ENCODE measurements at regions not wholly inside any gene's neighbourhood (a gene's known extent, or its start where the extent isn't known, plus 50 kb on each side); places are given as distances from the start of the nearest gene placed in this dataset.

- Mint-ChIP-seq H3K4me3 (no peak overlapping the region), H3K36me3 (ENCODE audit: low read depth) (no peaks in the 10 kb centered on the region), H3K27me3 (peaks cover 4% of the 10 kb centered on the region), H3K4me1 (ENCODE audit: low read depth) (peaks cover 6% of the 10 kb centered on the region), H3K27ac (no peak overlapping the region), H3K9me3 (no peaks in the 10 kb centered on the region)
- DNase-seq (peak; percentile 53), ATAC-seq (peak; percentile 99)
- TF ChIP-seq CTCF (IDR thresholded peaks at IDR 0.05), result peak; percentile 66
- ChIA-PET POLR2A (no interaction called here), CTCF (interaction anchor here (0.6 to 1.4 kb wide), 15 partner anchors 9 to 1869 kb away, joined by 3 to 6 read pairs (median 3); no protein-coding TSS in a partner anchor)
- intact Hi-C loops (cut with micrococcal nuclease), result no loop called here
These were observed 325.6 kb upstream of the VRK2 start for GRCh38 chr2:57720728-57721627.

GRCh38 chr2:57725337-57725947 lies 321.2 kb upstream of the VRK2 start:
- H3K36me3 Mint-ChIP-seq (ENCODE audit: low read depth), result no peaks in the 10 kb centered on the region
- CTCF ChIA-PET, result no interaction called here
- DNase-seq, result no peak
- POLR2A ChIA-PET, result no interaction called here
- TF ChIP-seq CTCF (IDR thresholded peaks at IDR 0.05), result no peak
- H3K9me3 Mint-ChIP-seq, result no peaks in the 10 kb centered on the region
- intact Hi-C loops (cut with micrococcal nuclease), result no loop called here
- no peak for ATAC-seq
- no peaks in the 10 kb centered on the region for H3K27me3 Mint-ChIP-seq
- H3K4me3 Mint-ChIP-seq, result no peak overlapping the region
- peaks cover 9% of the 10 kb centered on the region for H3K4me1 Mint-ChIP-seq (ENCODE audit: low read depth)
- H3K27ac Mint-ChIP-seq, result no peak overlapping the region

- no peak for DNase-seq
These were observed 320.3 kb upstream of the VRK2 start for GRCh38 chr2:57726294-57726693.

GRCh38 chr2:57728691-57729090 lies 317.9 kb upstream of the VRK2 start:
- Mint-ChIP-seq H3K4me3 (no peak overlapping the region), H3K36me3 (ENCODE audit: low read depth) (no peaks in the 10 kb centered on the region)
- CTCF ChIA-PET, result no interaction called here

More at GRCh38 chr2:57726294-57726693, 320.3 kb upstream of the VRK2 start:
- TF ChIP-seq CTCF (IDR thresholded peaks at IDR 0.05), result no peak
- Mint-ChIP-seq H3K27ac (no peak overlapping the region), H3K9me3 (peaks cover 2% of the 10 kb centered on the region), H3K4me1 (ENCODE audit: low read depth) (peaks cover 3% of the 10 kb centered on the region), H3K27me3 (no peaks in the 10 kb centered on the region), H3K36me3 (ENCODE audit: low read depth) (no peaks in the 10 kb centered on the region), H3K4me3 (no peak overlapping the region)
- no peak for ATAC-seq
- CTCF ChIA-PET, result no interaction called here
- POLR2A ChIA-PET, result no interaction called here
- intact Hi-C loops (cut with micrococcal nuclease), result no loop called here

More at GRCh38 chr2:57728691-57729090, 317.9 kb upstream of the VRK2 start:
- no peak for TF ChIP-seq CTCF (IDR thresholded peaks at IDR 0.05)
- H3K9me3 Mint-ChIP-seq, result peaks cover 2% of the 10 kb centered on the region
- no peaks in the 10 kb centered on the region for H3K27me3 Mint-ChIP-seq
- ATAC-seq (no peak), DNase-seq (no peak)
- intact Hi-C loops (cut with micrococcal nuclease), result no loop called here
- H3K27ac Mint-ChIP-seq, result no peak overlapping the region
- POLR2A ChIA-PET, result no interaction called here
- peaks cover 3% of the 10 kb centered on the region for H3K4me1 Mint-ChIP-seq (ENCODE audit: low read depth)

Measured in activated CD8-positive, alpha-beta T cell treated with anti-CD3 and anti-CD28 coated beads for 36 hours (primary cell).